Psoas muscle (tissue), 7 donors: ENCODE measurements at regions not wholly inside any gene's neighbourhood (a gene's known extent, or its start where the extent isn't known, plus 50 kb on each side); places are given as distances from the start of the nearest gene placed in this dataset.

Experiments used
- ATAC-seq, 4 donors: fragments of 200-7000 bp; cut with Tn5 transposase; one replicate each; pipeline ENCODE4 v1.9.1; 2020; ENCODE audit warnings: moderate library complexity in 3 of 4, mild to moderate bottlenecking in 2 of 4
- DNase-seq, 2 donors: peaks; one replicate each; pipeline ENCODE4 v3.0.0-alpha.2; 2020
- H3K27ac ChIP-seq: fragments of 200-600 bp; one replicate; pipeline ENCODE4 v1.8.0; 2022
- H3K27me3 ChIP-seq, 3 donors: fragments of 200-600 bp in 1 of 3; one replicate each; pipeline versions ENCODE4 v1.6.1 to v1.8.0; 2013 to 2022; ENCODE audit warnings: low read length in 2 of 3, mild to moderate bottlenecking in 2 of 3, moderate library complexity in 1 of 3; ENCODE audit not compliant: insufficient read depth in 3 of 3
- H3K36me3 ChIP-seq, 2 donors: fragments of 200-600 bp in 1 of 2; one replicate each; pipeline versions ENCODE4 v1.6.1 to v1.8.0; 2013 to 2022; ENCODE audit warnings: low read depth in 1 of 2, mild to moderate bottlenecking in 1 of 2, moderate library complexity in 1 of 2; ENCODE audit not compliant: insufficient read depth in 1 of 2
- H3K4me1 ChIP-seq: fragments of 200-600 bp; one replicate; pipeline ENCODE4 v1.8.0; 2022
- H3K4me3 ChIP-seq: fragments of 200-600 bp; one replicate; pipeline ENCODE4 v1.8.0; 2022; ENCODE audit warnings: mild to moderate bottlenecking
- H3K9me3 ChIP-seq: fragments of 200-600 bp; one replicate; pipeline ENCODE4 v1.8.0; 2022
- CTCF ChIP-seq: fragments of 200-600 bp; IDR thresholded peaks from one replicate; pipeline ENCODE4 v1.8.0; 2022; ENCODE audit warnings: antibody characterized with exemption
- WGBS, 3 donors: extraction: QIAGEN DNeasy Blood & Tissue Kit; methylation state at CpG; one replicate each; pipeline versions ENCODE4 v1.1.6 to v1.1.7; 2013; 5-methylcytosine and 5-hydroxymethylcytosine counted together
- intact Hi-C, 2 donors: fragments of 100-400 bp; cut with DNase I; formaldehyde crosslinking; loops; one replicate each; pipeline versions ENCODE4 v1.11.0 to v1.14.2; 2022
- donor health status: healthy with polysubstance abuse.
- donor health status: DM: no; HTN: no; CAD: no; lungs with moderate emphysema.
- donor health status: Bipolar disorder and iron deficiency.
- donor health status: healthy.
- donor health status: DM: yes; HTN: yes; CAD: no.
- donor health status: DM: no; HTN: no; CAD: no.
- donor health status: DM: yes; HTN: yes; CAD: no.

- no peaks in the 10 kb centered on the region for H3K36me3 ChIP-seq
- H3K27me3 ChIP-seq, result no peaks in the 10 kb centered on the region
- no peaks in the 10 kb centered on the region for H3K9me3 ChIP-seq
- DNase-seq (no peak), ATAC-seq (no peak)
- no peak overlapping the region for H3K4me3 ChIP-seq
- intact Hi-C loops, result loop anchor here in 1 of 2 donors (2.0 kb wide), 1 partner anchor 63 kb away; no protein-coding TSS in a partner anchor
- WGBS, 3 donors, result 65 to 73% (median 68%) methylated on average over 11 of the region's 11 CpGs
- no peak for TF ChIP-seq CTCF
- no peak overlapping the region for H3K27ac ChIP-seq
- no peaks in the 10 kb centered on the region for H3K4me1 ChIP-seq
Measured at GRCh38 chr2:223311889-223312680, 260.1 kb downstream of the KCNE4 start.

- no peaks in the 10 kb centered on the region for H3K4me1 ChIP-seq
- DNase-seq (no peak), ATAC-seq (no peak)
- no peaks in the 10 kb centered on the region for H3K9me3 ChIP-seq
- no peaks in the 10 kb centered on the region for H3K27me3 ChIP-seq
- no peak overlapping the region for H3K27ac ChIP-seq
- intact Hi-C loops, result no loop called here
- no peak overlapping the region for H3K4me3 ChIP-seq
- TF ChIP-seq CTCF, result no peak
- H3K36me3 ChIP-seq, result no peaks in the 10 kb centered on the region
- WGBS, 3 donors, result 66 to 89% (median 87%) methylated on average over 2 of the region's 2 CpGs
Measured at GRCh38 chr2:223313101-223313500, 261.1 kb downstream of the KCNE4 start.

GRCh38 chr2:223314811-223315210 is 262.8 kb downstream of the KCNE4 start:
- no peaks in the 10 kb centered on the region for H3K9me3 ChIP-seq
- H3K36me3 ChIP-seq, result no peaks in the 10 kb centered on the region
- no peaks in the 10 kb centered on the region for H3K4me1 ChIP-seq
- no peak overlapping the region for H3K4me3 ChIP-seq
- WGBS, 3 donors, result 32 to 34% (median 34%) methylated on average over 2 of the region's 2 CpGs
- no peak for DNase-seq
- intact Hi-C loops, result no loop called here
- no peaks in the 10 kb centered on the region for H3K27me3 ChIP-seq
- no peak for TF ChIP-seq CTCF
- ATAC-seq, result no peak
- no peak overlapping the region for H3K27ac ChIP-seq

GRCh38 chr2:223315813-223316212 is 263.8 kb downstream of the KCNE4 start:
- DNase-seq (no peak), ATAC-seq (no peak)
- H3K9me3 ChIP-seq, result no peaks in the 10 kb centered on the region
- H3K27ac ChIP-seq, result no peak overlapping the region
- TF ChIP-seq CTCF, result no peak
- no peaks in the 10 kb centered on the region for H3K4me1 ChIP-seq
- no peak overlapping the region for H3K4me3 ChIP-seq
- 35 to 41% (median 39%) methylated on average over 3 of the region's 3 CpGs for WGBS, 3 donors
- intact Hi-C loops, result no loop called here
- H3K27me3 ChIP-seq, result no peaks in the 10 kb centered on the region
- H3K36me3 ChIP-seq, result no peaks in the 10 kb centered on the region

GRCh38 chr2:223316342-223316741 is 264.4 kb downstream of the KCNE4 start:
- no peak for TF ChIP-seq CTCF
- ATAC-seq, result no peak
- Histone ChIP-seq H3K36me3 (no peaks in the 10 kb centered on the region), H3K9me3 (no peaks in the 10 kb centered on the region), H3K27me3 (no peaks in the 10 kb centered on the region), H3K27ac (no peak overlapping the region), H3K4me3 (no peak overlapping the region), H3K4me1 (no peaks in the 10 kb centered on the region)
- DNase-seq, result no peak
- intact Hi-C loops, result no loop called here
- 27 to 44% (median 40%) methylated on average over 4 of the region's 4 CpGs for WGBS, 3 donors
